Activated naive CD8-positive, alpha-beta T cell treated with anti-CD3 and anti-CD28 coated beads, Interleukin-2, amount 50 U/mL, for 24 hours (primary cell): ENCODE measurements at regions not wholly inside any gene's neighbourhood (a gene's known extent, or its start where the extent isn't known, plus 50 kb on each side); places are given as distances from the start of the nearest gene placed in this dataset.
"Not testable (repeated sequence)": the region's sequence is repeated elsewhere in the genome, so short reads cannot be mapped to it uniquely, and the experiment has no call there.

Experiments
- ATAC-seq: fragments of 150-1000 bp; cut with Tn5 transposase; one replicate; pipeline ENCODE4 v1.10.0; 2021
- DNase-seq: peaks from one replicate; pipeline ENCODE4 v3.0.0; 2021
- H3K27ac Mint-ChIP-seq: one replicate; pipeline ENCODE4 v1.8.0; 2021; ENCODE audit warnings: mild to moderate bottlenecking, mixed read lengths
- H3K27me3 Mint-ChIP-seq: one replicate; pipeline ENCODE4 v1.8.0; 2021; ENCODE audit warnings: mixed read lengths
- H3K36me3 Mint-ChIP-seq: one replicate; pipeline ENCODE4 v1.8.0; 2021; ENCODE audit warnings: low read depth, mixed read lengths
- H3K4me1 Mint-ChIP-seq: one replicate; pipeline ENCODE4 v1.8.0; 2021; ENCODE audit warnings: mixed read lengths
- H3K4me3 Mint-ChIP-seq: one replicate; pipeline ENCODE4 v1.8.0; 2021; ENCODE audit warnings: mild to moderate bottlenecking, moderate library complexity, mixed read lengths
- H3K9me3 Mint-ChIP-seq: one replicate; pipeline ENCODE4 v1.8.0; 2021; ENCODE audit warnings: mixed read lengths

DNA sequence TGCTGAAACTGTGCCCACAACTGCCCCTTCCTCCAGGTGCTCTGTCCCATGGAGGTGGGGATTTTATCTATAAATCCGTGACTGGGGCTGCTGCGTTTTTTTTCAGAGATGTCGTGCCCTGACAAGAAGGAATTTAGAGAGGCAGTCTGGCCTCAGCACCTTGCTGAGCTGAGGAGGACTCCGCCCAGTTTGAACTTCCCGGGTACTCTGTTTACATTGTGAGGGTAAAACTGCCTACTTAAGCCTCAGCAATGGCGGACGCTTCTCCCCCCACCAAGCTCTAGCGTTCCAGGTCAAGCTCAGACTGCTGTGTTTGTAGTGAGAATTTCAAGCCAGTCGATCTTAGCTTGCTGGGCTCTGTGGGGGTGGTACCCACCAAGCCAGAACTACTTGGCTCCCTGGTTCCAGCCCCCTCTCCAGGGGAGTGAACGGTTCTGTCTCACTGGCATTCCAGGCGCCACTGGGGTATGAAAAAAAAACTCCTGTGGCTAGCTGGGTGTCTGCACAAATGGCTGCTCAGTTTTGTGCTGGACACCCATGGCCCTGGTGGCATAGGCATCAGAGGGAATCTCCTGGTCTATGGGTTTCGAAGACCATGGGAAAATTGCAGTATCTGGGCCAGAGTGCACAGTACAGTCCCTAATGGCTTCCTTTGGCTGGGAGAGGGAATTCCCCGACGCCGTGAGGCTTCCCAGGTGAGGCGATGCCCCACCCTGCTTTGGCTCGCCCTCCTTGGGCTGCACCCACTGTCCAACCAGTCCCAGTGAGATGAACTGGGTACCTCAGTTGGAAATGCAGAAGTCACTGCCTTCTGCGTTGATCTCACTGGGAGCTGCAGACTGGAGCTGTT, 68.5 kb upstream of the SGO1 start:
- H3K9me3 Mint-ChIP-seq: no peaks in the 10 kb centered on the region
- no peaks in the 10 kb centered on the region for H3K4me1 Mint-ChIP-seq
- no peak for ATAC-seq
- H3K27me3 Mint-ChIP-seq: no peaks in the 10 kb centered on the region
- no peak overlapping the region for H3K27ac Mint-ChIP-seq
- H3K36me3 Mint-ChIP-seq: no peaks in the 10 kb centered on the region
- no peak for DNase-seq
- H3K4me3 Mint-ChIP-seq: no peak overlapping the region

GRCh38 chr3:20250786-20251185, 64.8 kb upstream of the SGO1 start:
- Mint-ChIP-seq H3K36me3 (no peaks in the 10 kb centered on the region), H3K27ac (no peak overlapping the region), H3K9me3 (peaks cover 6% of the 10 kb centered on the region), H3K27me3 (no peaks in the 10 kb centered on the region), H3K4me1 (no peaks in the 10 kb centered on the region), H3K4me3 (no peak overlapping the region)
- ATAC-seq: no peak
- DNase-seq: no peak

DNA sequence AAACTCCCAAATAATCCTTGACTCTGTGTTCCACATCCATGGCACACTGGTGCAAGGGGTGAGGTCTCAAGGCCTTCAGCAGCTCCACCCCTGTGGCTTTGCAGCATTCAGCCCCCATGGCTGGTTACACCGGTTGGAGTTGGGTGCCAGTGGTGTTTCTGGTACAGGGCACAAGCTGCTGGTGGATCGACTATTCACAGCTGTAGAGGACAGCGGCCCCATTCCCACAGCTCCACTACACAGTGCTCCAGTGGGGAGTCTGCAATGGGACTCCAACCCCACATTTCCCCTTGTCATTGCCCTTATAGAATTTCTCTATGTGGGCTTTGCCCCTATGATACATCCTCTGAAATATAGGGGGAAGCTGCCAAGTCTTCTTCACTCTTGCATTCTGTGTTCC, 64.3 kb upstream of the SGO1 start:
- Mint-ChIP-seq H3K27me3 (no peaks in the 10 kb centered on the region), H3K4me3 (no peak overlapping the region), H3K9me3 (peaks cover 11% of the 10 kb centered on the region), H3K36me3 (no peaks in the 10 kb centered on the region), H3K27ac (no peak overlapping the region), H3K4me1 (no peaks in the 10 kb centered on the region)
- ATAC-seq (no peak), DNase-seq (no peak)

- no peaks in the 10 kb centered on the region for H3K4me1 Mint-ChIP-seq
- peaks cover 2% of the 10 kb centered on the region for H3K27me3 Mint-ChIP-seq
- ATAC-seq: no peak
- no peak overlapping the region for H3K27ac Mint-ChIP-seq
- H3K36me3 Mint-ChIP-seq: peaks cover 1% of the 10 kb centered on the region
- H3K9me3 Mint-ChIP-seq: peaks cover 23% of the 10 kb centered on the region
- DNase-seq: no peak
- no peak overlapping the region for H3K4me3 Mint-ChIP-seq
These were observed 60.7 kb upstream of the SGO1 start for GRCh38 chr3:20246662-20247061.

DNA sequence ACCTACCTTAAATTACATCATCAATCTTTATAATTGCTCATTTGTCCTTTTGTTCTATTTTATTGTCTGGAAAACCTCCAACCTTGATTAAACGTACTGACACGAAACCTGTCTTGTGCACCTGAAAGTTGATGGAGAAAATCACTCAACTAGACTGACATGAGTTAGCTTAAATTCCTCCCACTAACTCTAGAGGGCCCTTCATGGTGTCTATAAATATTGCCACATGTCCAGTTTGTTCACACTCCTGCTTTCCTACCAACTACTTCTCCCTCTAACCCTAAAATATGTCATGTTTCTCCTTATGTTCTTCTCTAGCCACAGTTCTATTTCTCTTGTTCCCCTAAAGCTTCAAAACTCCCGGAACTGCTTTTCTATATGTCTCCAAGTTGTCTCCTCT, 59.8 kb upstream of the SGO1 start:
- H3K4me3 Mint-ChIP-seq: no peak overlapping the region
- peaks cover 27% of the 10 kb centered on the region for H3K9me3 Mint-ChIP-seq
- H3K4me1 Mint-ChIP-seq: no peaks in the 10 kb centered on the region
- H3K27ac Mint-ChIP-seq: no peak overlapping the region
- H3K36me3 Mint-ChIP-seq: peaks cover 1% of the 10 kb centered on the region
- ATAC-seq: no peak
- DNase-seq: no peak
- H3K27me3 Mint-ChIP-seq: peaks cover 2% of the 10 kb centered on the region

DNA sequence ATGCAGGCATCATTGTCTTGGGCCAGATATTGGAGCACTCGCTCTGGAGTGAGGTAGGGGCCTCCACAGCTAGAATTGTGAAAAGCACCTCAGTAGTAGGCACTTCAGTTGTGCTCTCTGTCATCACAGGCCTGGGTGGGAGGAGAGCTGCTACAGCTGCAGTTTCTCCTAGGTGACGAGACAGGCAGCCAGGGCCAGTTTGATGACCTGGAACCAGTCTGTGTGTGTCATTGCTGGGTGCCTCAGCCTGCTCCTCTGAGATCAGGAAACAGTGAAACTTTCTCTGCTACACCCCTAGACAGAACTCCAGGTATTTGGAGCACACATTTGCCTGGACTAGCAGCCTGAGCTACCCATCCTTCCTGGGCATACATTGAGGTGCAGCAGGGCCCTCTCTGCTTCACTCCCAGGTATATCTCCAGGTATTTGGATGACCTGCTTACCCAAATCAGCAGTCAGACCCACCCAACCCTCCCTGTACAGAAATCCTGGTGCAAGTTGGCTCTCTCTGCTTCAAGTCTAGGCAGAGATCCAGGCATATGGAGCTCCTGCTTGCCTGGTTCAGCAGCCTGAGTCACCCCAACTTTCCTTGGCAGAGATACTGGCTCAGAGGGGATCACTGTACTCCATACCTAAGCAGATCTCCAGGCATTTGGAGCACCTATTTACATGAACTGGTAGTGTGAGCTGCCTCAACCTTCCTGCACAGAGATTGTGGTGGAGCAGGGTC, 54.3 kb upstream of the SGO1 start:
- H3K4me3 Mint-ChIP-seq: no peak overlapping the region
- H3K27me3 Mint-ChIP-seq: peaks cover 2% of the 10 kb centered on the region
- H3K9me3 Mint-ChIP-seq: peaks cover 16% of the 10 kb centered on the region
- H3K4me1 Mint-ChIP-seq: no peaks in the 10 kb centered on the region
- DNase-seq: no peak
- H3K27ac Mint-ChIP-seq: no peak overlapping the region
- no peak for ATAC-seq
- peaks cover 1% of the 10 kb centered on the region for H3K36me3 Mint-ChIP-seq

- not testable (repeated sequence) for H3K4me3 Mint-ChIP-seq, DNase-seq, H3K27me3 Mint-ChIP-seq, H3K36me3 Mint-ChIP-seq, H3K4me1 Mint-ChIP-seq, H3K27ac Mint-ChIP-seq, ATAC-seq
- peaks cover 15% of the 10 kb centered on the region for H3K9me3 Mint-ChIP-seq
These were observed 52.2 kb upstream of the SGO1 start for GRCh38 chr3:20238199-20238598.

- Mint-ChIP-seq H3K36me3 (no peaks in the 10 kb centered on the region), H3K27ac (no peak overlapping the region), H3K4me3 (no peak overlapping the region), H3K4me1 (no peaks in the 10 kb centered on the region), H3K27me3 (no peaks in the 10 kb centered on the region), H3K9me3 (peaks cover 4% of the 10 kb centered on the region)
- DNase-seq (no peak), ATAC-seq (no peak)
These were observed 50.6 kb upstream of the SGO1 start for GRCh38 chr3:20236603-20237002.
